ENCODE measurements at regions not wholly inside any gene's neighbourhood (a gene's known extent, or its start where the extent isn't known, plus 50 kb on each side); places are given as distances from the start of the nearest gene placed in this dataset.

DNA sequence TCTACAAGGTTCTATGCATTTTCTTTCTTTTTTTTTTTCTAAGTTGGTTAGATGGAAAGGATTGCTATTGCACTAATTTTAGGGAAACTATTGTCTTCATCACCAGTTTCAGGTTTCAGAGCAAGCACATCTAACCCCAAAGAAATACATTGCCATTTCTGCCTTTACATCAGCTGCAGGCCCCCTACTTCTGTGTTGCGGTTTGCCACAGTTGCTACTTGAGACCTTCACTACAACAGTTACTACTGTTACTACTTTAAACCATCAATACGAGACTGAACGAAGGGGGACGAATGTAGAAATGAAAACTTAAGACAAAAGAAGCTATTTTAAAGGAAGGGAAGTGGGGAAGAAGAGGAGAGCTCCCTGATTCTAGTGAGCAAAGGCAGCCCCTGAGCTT, 256.7 kb upstream of the LCORL start:
- DNase-seq: no peak

DNA sequence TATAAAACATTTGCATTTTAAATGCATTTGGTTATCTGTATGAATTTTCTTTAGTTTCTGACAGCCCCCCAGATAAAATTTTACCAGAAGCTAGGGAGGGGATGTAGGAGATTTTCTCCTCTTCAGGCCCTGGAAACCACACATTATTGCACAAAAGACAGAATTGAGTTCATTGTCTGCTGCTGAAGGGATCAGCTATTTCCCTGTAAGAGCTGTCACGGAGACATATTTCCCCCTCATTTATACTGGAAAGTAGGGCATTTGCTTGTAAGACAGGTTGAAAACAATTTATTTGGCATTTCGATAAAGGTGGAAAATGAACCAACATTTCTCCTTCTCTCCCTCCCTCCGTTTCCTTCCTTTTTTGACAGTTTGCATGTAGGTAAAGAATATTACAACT, 241.3 kb upstream of the LCORL start:
- DNase-seq: no peak

DNA sequence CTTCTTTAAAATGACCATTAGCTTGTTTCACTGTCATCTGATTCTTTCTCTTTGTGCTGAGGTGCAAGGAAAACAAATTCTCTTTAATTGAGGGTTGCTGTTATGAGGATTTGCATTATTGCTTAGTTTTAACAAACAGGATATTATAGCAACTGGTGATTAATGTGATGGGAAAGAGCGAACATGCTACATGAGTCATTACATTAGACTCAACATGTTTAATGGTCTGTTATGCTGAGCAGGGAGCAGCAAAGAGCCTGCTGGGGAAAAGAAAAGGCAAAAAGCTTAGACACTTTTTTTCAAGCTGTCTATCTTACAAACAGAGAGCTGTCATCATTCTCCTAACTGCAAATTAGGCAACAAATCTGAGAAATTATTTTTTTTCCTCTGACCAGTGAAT, 230.5 kb upstream of the LCORL start:
- DNase-seq: no peak

DNA sequence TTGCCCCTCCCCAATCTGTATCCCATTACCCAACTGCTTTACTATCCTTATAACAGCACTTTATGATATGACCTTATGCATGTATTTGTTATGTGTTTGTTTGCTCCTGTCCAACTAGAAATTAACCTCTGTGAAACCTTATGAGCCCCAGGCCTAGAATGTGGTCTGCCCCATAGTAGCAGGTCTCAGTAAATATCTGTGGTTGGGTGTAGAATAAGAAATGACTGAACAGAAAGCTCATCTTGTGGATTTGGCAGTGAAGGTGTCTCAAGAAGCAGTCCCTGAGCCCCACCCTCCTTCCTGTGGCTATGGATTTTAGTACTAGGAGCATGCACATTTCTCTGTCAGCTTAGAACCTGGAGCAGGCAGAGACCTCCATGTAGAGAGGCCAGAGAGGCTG, 229.0 kb upstream of the LCORL start:
- DNase-seq: no peak

DNA sequence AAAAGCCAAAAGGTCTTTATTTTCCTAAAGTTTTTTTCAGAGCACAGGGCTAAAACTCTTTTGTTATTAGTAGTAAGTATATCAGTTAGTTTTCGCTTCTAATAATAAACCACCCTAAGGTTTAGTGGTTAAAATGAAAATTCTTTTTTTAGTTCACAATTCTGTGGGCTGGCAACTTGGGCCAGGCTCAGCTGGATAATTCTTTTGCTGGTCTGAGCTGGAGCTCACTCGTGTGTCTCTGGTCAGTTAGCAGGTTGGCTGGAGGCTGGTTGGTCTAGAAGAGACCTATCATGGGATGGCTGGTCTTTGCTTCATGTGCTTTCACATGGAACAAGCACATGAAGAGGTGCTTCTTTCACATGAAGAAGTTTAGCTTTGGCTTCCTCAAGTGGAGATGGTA, 227.1 kb upstream of the LCORL start:
- DNase-seq: no peak

GRCh38 chr4:18247189-18247588, 225.6 kb upstream of the LCORL start:
- DNase-seq: no peak

DNA sequence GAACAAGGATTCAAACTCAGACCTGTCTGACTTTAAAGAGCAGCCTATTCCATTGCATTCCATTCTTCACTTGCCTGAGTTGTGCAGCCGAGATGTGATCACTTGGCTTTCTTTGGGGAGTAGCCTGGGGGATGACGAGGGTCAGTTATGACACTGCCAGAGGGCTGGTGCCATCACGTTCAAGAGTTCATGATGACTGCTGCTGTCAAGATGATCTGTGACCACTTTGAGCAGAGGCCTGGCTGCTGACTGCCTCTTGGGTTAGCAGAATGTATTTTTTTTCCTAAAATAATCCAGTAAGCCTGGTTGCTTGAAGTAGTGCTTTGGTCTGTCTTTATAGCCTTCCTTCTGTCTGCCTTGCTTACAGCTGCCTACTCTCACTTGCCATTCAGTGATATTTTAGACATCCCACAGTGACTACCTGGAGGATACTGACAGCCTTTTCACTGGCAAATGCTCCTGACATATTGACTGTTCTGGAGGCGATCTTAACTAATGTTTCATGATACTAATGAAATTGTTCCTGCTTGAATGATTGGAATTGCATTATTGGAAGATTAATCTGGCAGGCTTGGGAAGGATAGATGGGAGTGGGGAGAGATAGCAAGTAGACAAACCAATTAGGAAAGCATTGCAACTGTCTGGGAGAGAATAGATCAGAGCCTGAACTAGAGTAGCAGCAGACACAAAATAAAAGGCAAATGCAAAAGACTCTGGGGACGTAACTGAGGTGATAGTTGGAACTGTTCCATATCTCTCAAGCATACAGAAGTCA, 221.6 kb upstream of the LCORL start:
- DNase-seq: peak; percentile 15

DNA sequence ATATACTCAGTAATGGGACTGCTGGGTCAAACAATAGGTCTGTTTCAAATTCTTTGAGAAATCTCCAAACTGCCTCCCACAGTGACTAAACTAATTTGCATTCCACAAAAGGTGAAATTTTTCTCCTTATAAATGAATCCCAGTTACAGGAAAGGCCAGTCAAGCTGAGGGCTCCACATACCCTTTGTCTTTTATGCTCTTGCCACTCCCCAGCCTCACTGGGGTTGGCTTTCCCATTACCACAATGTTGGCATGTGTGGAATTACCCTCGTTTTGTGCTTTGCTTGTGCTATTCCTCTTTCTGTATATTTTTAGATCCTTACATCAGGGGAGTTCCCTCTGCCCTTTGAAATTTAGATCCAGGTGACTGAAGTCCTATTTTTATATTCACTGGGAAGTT, 220.2 kb upstream of the LCORL start:
- DNase-seq: no peak

- no peak for DNase-seq
Observed at GRCh38 chr4:18234108-18234507, 212.6 kb upstream of the LCORL start.

DNA sequence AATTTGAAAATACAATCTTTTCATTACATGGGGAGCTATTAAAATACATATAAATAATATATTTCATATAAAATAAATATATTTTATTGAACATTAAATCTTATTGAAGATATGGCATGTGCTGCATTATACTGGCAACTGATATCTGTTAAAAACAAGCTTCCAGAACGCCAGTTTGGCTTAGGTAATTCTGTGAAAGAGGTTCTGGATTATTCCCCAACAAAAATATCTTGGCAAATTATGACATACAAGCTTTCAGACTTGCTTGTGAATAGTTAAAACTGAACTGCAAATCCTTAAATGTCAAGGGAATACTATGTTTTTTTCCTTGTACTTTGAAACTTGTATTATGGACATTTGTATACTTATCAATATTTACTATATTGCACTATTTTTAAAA, 210.2 kb upstream of the LCORL start:
- DNase-seq: no peak

DNA sequence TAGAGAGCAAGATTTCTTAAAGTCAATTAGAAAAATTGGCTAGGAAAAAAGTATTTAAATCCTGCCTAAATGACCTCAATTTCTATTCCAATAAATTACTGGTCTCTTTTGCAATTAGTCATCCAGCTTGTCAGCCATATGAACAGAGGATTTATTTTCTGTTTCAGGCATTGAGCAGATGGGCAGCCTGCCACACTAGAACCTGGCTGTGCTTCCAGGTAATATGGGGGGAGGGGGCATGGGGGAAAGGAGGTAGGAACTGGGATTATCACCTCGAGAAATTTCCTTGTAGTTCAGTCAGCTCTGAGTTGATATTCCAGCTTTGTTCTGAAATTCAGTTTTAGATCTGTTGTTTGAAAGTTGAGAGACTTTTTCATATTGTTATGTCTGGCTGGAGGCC, 206.3 kb upstream of the LCORL start:
- DNase-seq: peak; percentile 3

GRCh38 chr4:18214411-18215055, 193.0 kb upstream of the LCORL start:
- DNase-seq: no peak

DNA sequence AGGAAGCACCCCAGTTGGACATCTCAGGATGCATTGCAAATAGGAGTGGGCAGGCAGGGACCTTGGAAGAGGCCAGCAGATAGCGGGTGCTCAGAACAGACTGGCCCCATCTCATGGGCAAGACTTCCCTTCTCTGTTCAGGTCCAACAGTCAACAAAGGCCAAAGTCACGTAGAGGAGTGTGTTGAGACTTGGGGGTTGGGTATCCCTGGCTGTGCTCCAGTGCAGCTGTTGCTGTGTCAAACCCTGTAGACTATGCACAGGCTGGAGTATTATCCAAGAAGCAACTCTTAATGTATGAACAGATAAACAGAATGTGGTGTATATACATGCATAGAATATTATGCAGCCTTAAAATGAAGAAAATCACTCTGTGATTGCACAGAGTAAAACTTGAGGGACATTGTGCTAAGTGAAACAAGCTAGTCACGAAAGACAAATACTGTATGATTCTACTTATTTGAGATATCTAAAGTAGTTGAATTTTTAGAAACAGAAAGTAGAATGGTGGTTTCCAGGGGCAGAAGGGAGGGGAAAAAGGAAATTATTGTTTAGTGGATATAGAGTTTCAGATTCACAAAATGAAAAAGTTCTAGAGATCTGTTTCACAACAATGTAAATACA, 192.1 kb upstream of the LCORL start:
- no peak for DNase-seq

DNA sequence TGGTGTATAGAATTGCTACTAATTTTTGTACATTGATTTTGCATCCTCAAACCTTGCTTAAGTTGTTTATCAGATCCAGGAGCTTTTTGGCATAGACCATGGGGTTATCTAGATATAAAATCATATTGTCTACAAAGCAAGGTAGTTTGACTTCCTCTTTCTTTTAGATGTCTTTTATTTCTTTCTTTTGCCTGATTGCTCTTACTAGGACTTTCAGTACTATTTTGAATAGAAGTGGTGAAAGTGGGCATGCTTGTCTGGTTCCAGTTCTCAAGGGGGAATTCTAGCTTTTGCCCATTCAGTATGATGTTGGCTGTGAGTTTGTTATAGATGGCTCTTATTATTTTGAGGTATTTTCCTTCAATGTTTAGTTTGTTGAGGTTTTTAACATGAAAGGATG, 187.9 kb upstream of the LCORL start:
- no peak for DNase-seq

DNA sequence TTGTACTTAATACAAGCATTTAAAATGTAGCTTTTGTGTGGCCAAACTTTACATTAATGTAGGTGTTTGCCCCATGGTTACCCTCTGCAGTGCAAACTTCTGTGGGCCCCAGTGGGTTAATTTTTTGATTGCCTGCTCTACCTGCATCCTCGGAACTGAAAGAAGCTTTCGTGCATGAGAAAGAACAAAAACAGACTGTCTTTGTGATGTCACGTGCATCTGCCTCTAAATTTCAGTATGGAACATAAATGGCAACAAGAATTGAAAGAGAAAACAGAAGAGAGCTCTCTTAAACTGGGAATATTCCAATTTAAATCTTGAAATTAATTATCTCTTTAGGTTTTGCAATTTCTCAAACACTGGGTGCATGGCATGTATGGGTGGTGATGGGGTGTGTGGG, 182.4 kb upstream of the LCORL start:
- no peak for DNase-seq

DNA sequence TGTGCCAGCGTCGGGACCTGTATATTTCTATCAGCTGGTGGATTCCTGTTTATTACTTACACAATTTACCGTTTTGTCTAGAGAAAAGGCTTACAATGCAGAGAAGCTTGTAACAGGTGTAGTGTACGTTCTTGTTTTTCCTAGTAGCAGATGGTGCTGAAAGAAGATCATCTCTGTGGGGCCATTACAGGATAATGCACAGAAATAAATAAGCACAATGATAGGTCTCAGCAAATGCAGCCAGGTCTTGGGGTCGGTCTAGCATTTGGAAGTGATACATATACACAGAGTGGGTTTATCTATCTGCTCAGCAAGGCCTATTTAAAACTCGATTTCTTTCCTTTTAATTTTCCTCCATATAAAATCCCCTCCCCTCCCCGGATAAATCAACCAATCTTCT, 180.9 kb upstream of the LCORL start:
- peak; percentile 17 for DNase-seq

DNA sequence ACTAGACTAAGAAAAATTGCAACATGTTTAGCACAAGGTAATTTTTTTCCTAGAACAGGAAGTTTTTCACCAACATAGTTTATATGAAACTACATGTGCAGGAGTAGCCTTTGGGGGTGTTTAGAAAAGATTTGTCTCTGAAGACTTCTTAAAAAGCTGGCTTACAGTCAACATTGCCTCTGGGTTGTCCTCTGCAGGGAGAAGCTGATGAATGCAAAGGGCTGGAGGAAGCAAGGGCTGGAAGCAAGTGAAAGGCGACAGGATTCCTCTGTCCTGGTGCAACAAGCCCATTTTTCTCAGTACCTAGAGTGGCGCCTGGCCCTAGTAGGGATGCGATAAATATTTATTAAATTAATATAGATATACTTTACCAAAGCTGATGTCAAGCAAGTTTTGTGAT, 180.3 kb upstream of the LCORL start:
- no peak for DNase-seq

DNA sequence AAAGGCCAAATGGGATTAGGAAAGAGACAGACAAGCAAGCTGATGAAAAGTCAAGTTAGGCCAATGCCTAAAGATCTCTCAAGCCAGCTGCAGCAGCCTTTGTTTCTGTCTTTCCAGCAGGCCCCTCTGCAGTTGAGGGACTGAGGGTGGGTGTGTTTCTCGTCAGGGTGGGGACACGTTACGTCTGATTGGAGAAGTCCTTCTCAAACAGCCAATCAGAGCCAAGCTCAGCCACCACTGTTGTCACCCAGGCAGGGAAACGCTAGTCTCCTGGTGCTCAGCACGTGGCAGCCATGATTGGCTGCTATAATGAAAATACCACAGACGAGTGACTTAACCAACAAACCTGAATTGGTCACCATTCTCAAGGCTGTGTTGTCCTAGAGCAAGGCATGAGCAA, 177.1 kb upstream of the LCORL start:
- no peak for DNase-seq

DNA sequence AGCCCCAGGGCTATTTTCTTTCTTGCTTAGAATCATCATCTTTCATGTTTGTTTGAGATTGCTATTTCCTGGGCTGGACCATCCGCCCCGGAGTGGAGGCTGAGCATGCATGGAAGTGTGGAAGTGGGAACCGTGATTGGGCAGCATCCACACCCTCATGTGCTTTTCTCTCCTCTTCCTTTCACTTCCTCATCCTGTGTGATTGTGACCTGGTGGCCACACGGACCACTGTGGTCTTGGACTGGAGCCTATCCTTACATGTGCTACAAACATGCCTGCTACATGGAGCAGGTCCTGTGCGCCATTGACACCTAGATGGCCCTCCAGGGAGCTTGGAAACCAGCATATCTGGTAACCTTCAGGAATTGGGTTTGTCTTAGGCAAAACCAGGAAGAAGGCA, 175.9 kb upstream of the LCORL start:
- no peak for DNase-seq

GRCh38 chr4:18194278-18194677, 172.7 kb upstream of the LCORL start:
- no peak for DNase-seq

- no peak for DNase-seq
Observed at GRCh38 chr4:18192901-18193300, 171.3 kb upstream of the LCORL start.

DNA sequence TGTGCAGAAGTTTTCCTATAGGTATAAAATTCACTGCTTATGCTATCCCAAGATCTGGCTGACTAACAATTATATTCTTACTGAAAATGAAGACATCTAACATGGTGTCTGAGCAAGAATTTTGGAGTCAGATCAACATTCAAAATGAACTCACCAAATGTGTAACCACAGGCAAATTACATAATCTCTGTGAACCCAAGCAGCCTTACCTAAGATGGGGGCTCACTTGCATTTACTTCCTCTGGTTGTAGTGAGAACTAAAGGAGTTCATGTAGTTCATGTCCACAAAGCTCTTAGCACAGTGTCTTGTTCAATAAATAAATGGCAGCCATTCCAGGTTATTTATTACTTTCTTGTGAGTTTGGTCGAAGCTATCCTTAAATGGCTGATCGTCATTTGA, 163.9 kb upstream of the LCORL start:
- no peak for DNase-seq

DNA sequence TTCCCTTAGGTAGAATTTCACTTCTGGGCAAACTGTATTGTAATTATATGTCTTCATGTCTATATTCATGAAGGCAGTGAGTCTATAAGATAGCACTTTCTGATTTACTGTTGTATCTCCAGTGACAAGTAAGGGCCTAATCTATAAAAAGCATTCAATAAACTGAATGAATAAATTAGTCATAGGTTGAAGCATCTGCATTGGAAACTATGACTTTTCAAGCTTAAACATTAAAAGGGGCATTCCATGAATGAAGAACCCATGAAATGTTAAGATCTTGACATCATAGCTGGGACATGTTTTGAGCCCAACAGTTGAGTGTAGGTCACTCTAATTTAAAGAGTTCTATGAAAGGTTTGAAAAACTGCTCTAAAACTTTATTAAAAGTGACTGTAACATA, 159.3 kb upstream of the LCORL start:
- no peak for DNase-seq

GRCh38 chr4:18180122-18180521, 158.6 kb upstream of the LCORL start:
- no peak for DNase-seq

- DNase-seq: no peak
Observed at GRCh38 chr4:18171896-18172295, 150.3 kb upstream of the LCORL start.

Data from DMS 273 treated with DMSO at 0.1 percent for 48 hours (cell line).